ENCODE measurements at regions not wholly inside any gene's neighbourhood (a gene's known extent, or its start where the extent isn't known, plus 50 kb on each side); places are given as distances from the start of the nearest gene placed in this dataset.

GRCh38 chr11:113532697-113533424, 57.7 kb upstream of the DRD2 start:
- intact Hi-C loops (cut with micrococcal nuclease) (loop anchor here (1.0 to 10.0 kb wide), 5 partner anchors 161 to 1314 kb away; partner anchors contain the start of genes CLDN25 and ZW10), dilution Hi-C loops (cut with MboI; ENCODE audit: extremely low pct_ligation_motif_present, low sequenced_read_pairs) (no loop called here)
- DNase-seq (ENCODE audit: low read depth, low spot score) (peak; percentile 64), FAIRE-seq (peak; percentile 85)
- Histone ChIP-seq H3K4me1 (ENCODE audit: control insufficient read depth, extremely low read depth, insufficient read depth, low read length) (no peaks in the 10 kb centered on the region), H3K27ac (ENCODE audit: insufficient read depth, low read depth, low read length) (no peak overlapping the region), H3K4me3 (replicated peaks in 1 of 3; ENCODE audit: insufficient read depth in 1 of 3, low read depth in 1 of 3, low read length in 3 of 3) (no peak overlapping the region), H3K9ac (replicated peaks; ENCODE audit: extremely low read depth, insufficient read depth, low read length) (no peak overlapping the region), H3K9me3 (replicated peaks; ENCODE audit: control insufficient read depth, insufficient read depth, low read length) (no peaks in the 10 kb centered on the region), H3K79me2 (ENCODE audit: control insufficient read depth, insufficient read depth, low read length) (no peaks in the 10 kb centered on the region), H3K4me2 (ENCODE audit: insufficient read depth, low read length) (no peak overlapping the region), H3K9me1 (replicated peaks; ENCODE audit: control insufficient read depth, extremely low read depth, insufficient read depth, low read length) (no peaks in the 10 kb centered on the region), H2AFZ (ENCODE audit: low read depth, low read length) (no peak overlapping the region), H4K20me1 (replicated peaks; ENCODE audit: control insufficient read depth, extremely low read depth, insufficient read depth, low read length) (no peaks in the 10 kb centered on the region), H3K27me3 (ENCODE audit: control insufficient read depth in 2 of 2, insufficient read depth in 2 of 2, low read length in 2 of 2) (no peaks in the 10 kb centered on the region), H3K36me3 (ENCODE audit: control insufficient read depth in 2 of 2, extremely low read depth in 1 of 2, insufficient read depth in 2 of 2, low read length in 2 of 2) (no peaks in the 10 kb centered on the region)
- CTCF ChIA-PET, result interaction anchor here (0.7 to 5.6 kb wide), 8 partner anchors 148 to 944 kb away, joined by 3 to 67 read pairs (median 4); no protein-coding TSS in a partner anchor
- TF ChIP-seq MAX (IDR thresholded peaks at IDR 0.05; ENCODE audit: insufficient read depth, insufficient read length) (no peak), CTCF (IDR thresholded peaks at IDR 0.05; ENCODE audit: extremely low read depth in 1 of 2, insufficient read depth in 1 of 2, low read depth in 1 of 2, low read length in 2 of 2) (peak; percentile 75 to 86)
- no TSS peak for BruUV-seq (replicated peaks)
- POLR2A ChIA-PET, result no interaction called here

Data from endothelial cell of umbilical vein (primary cell).